NCI-H226 (cell line): ENCODE measurements at regions not wholly inside any gene's neighbourhood (a gene's known extent, or its start where the extent isn't known, plus 50 kb on each side); places are given as distances from the start of the nearest gene placed in this dataset.

Experiments
- DNase-seq: peaks from one replicate; pipeline ENCODE4 v3.0.0-alpha.2; 2015

DNA sequence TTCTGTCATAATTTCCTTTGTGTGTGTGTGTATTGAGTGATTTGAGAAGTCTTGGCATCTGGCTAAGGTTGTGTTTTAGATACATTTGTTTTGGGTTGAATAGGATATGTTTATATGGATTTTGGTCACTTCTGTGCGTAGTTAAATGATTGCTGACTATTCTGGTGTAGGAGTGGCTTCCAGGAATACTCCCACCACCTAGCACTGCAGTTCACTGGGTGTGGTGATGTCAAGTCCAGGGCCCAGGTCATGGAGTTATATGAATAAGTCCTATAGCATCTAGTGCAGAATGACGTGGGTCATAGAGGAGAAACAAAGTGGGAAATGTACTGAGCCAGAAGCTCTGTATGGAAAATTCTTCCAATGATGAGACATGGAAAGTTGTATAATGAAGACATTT is 465.4 kb upstream of the CCL2 start:
- DNase-seq = no peak

DNA sequence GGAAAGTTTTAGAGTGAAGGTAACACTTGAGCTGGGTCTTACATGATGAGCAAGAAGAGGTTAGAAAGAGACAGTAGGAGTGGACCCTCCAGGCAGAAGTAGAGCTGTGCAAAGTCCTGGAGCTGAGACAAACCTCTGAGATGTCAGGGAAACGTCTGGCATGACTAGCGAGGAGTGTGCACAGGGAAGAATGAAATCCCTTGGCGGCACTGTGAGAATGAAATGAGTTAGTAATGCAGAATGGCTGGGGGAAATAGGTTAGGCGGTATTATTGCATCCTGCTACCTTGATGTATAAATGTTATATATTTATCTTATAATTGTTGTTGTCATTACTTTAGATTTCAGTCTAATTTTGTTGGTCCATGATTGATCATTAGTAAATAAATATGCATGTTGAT is 457.9 kb upstream of the CCL2 start:
- no peak for DNase-seq

- no peak for DNase-seq
Measured at GRCh38 chr17:33798308-33798707, 456.8 kb upstream of the CCL2 start.

GRCh38 chr17:33802349-33803198 is 452.5 kb upstream of the CCL2 start:
- DNase-seq = no peak

- no peak for DNase-seq
Measured at GRCh38 chr17:33803199-33803685, 451.8 kb upstream of the CCL2 start.

GRCh38 chr17:33803686-33804085 is 451.4 kb upstream of the CCL2 start:
- no peak for DNase-seq

DNA sequence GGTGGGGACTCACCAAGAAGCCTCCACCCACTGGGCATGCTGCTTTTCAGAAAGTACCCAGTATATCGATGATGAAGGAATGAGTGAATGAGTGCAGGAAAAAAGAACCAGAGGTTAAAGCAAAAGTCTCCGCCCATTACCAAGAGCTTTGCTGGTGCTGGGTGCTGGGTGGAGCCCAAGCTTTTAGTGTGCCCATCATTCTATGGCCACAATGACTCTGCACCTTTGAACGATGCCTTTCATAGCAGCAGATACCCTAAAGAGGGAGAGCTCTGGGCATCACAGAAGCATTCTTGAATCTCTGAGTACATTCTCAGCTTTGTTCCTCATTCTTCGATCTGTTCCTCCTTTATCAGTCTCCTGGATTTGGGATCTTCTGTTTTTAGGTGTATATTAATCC is 450.7 kb upstream of the CCL2 start:
- no peak for DNase-seq

DNA sequence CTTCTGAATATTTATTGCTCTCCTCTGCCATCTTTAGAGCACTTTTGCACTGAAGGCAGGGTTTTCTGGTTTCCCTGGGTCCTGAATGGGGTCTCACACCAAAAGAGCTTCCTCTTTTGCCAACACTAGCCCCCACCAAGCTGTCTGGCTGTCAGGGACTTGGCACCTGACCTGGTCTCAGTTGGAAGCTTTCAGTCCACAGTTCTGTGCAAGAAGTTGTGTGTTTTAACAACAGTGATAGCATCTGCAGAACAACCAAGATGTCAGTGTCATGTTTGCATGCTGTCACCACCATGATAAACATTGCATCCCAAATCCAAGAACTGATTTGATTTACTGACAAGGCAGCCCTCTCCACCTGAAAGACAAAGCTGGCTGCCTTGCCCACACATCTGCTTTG is 448.5 kb upstream of the CCL2 start:
- DNase-seq = no peak

DNA sequence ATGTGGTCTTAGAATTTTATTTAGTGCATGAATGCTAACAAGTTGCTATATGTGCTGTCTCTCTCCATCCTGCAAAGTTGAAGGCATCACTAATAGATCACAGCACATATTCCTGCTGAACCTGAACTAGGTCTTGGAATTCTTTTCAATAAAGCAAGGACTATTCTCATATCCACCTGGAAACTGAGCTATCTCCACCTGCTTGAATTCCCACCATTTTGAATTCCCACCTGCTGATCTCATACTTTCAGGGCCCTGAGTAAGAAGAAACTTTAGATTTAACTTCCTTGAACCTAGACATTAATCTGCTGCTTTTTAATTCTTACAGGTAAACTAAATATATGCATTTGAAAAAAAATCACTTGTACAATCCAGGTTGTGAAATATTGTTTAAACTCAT is 445.3 kb upstream of the CCL2 start:
- DNase-seq = no peak

- no peak for DNase-seq
Measured at GRCh38 chr17:33811004-33811760, 443.9 kb upstream of the CCL2 start.

- DNase-seq = no peak
Measured at GRCh38 chr17:33811984-33812577, 443.0 kb upstream of the CCL2 start.

DNA sequence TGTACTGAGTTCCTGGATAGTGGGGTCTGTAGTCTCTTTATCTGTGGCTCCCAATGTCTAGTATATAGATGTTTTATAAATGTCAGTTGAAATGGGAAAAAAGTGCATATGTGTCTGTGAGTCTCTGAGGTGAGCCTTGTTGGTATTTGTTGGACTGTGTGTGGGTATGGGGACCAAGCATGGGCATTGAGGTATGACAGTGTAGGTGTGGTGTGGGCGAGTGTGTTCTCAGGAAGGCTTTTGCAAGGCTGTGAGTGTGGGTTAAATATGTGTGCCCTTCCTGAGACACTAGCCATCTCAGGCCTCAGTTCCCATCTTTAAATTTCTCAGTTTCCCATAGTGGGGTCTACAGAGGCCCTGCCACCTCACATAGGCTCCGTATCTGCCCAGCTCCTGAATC is 440.2 kb upstream of the CCL2 start:
- no peak for DNase-seq

DNA sequence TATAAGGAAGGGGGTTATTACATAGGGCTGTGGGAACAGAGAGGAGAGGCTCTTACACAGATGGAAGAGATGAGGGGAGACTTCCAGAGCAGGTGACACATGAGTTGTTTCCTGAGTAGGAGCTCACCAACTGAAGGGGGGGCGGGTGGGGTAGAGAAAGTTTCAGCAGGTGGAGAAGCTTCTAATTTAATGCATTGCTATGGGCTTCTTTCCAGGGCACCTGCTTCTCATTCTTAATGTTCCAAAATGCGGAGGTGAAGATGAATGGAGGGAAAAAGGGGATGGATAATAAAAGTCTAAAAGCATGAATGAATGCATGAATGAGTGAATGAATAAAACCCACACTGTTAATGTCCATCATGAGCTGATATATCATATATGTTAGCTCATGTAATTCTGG is 439.0 kb upstream of the CCL2 start:
- no peak for DNase-seq

GRCh38 chr17:33816842-33817617 is 438.1 kb upstream of the CCL2 start:
- no peak for DNase-seq

- DNase-seq = no peak
Measured at GRCh38 chr17:33819539-33819938, 435.5 kb upstream of the CCL2 start.

GRCh38 chr17:33832262-33832661 is 422.8 kb upstream of the CCL2 start:
- no peak for DNase-seq

DNA sequence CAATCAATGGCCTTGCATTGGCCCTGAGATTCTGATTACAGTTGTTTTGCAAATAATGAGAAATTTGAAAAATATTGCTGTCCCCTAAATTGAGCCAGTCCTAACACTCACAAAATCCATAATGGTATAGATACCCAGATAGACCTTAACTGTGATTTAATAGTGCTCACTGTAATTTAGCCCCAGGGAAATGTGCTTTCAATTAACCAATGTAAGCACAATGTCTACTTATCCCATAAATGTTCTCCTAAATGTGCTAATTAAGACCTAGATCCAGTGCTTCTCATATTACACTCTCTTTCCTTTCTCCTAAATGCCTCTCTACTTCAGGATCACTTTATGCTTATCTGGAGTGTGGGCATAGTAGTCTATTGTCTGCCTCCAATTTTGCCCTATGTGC is 417.8 kb upstream of the CCL2 start:
- no peak for DNase-seq

- no peak for DNase-seq
Measured at GRCh38 chr17:33838281-33838680, 416.8 kb upstream of the CCL2 start.

DNA sequence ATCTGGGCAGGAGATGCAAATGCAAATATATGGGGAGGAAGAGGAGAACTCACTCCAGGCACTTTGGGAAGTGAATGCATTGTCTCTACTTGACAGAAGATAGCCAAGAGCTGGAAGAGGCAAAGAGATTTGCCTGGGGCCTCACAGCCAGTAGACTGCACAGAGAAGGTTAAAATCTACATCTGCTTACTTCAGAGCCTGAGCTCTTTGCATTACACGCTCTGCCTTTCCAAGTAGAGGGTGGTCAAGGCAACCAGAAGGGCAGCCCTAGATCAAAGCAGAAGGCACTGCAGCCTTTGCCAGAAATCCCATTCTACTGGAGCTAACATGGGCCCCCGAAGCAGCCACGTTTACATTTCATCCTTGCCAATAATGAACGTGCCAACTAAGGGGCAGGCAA is 407.2 kb upstream of the CCL2 start:
- DNase-seq = no peak

GRCh38 chr17:33848433-33848832 is 406.7 kb upstream of the CCL2 start:
- no peak for DNase-seq

- no peak for DNase-seq
Measured at GRCh38 chr17:33854596-33854995, 400.5 kb upstream of the CCL2 start.

GRCh38 chr17:33858121-33858520 is 397.0 kb upstream of the CCL2 start:
- no peak for DNase-seq

DNA sequence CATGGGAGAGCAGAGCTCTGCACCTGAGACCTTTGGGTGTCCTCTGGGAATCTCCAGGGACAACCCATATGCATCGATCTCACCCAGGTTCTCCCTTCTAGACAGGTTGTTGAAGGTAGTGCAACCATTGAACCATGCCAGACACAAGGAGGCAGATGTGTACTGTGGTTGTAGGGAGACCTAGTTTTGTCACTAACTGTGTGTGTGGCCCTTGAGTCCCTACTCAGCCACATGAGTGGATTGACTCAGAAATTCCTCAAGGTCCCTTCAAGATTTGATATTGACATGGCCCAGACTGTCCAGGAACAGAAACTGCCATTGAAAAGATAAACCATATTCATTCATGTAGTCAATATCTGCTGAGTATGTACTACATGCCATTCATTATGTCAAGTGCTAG is 396.4 kb upstream of the CCL2 start:
- DNase-seq = no peak
